Middle frontal gyrus (tissue), 1 donor: ENCODE measurements at regions not wholly inside any gene's neighbourhood (a gene's known extent, or its start where the extent isn't known, plus 50 kb on each side); places are given as distances from the start of the nearest gene placed in this dataset.

Experiments used
- DNase-seq: peaks from one replicate; pipeline ENCODE4 v3.0.0-alpha.2; 2015; ENCODE audit warnings: low spot score; ENCODE audit errors: extremely low spot score

GRCh38 chr10:43978091-43978490 is 329.4 kb upstream of the ZNF32 start:
- DNase-seq, result no peak

- DNase-seq, result no peak
These were observed 327.6 kb upstream of the ZNF32 start for GRCh38 chr10:43976292-43976691.

- DNase-seq, result no peak
These were observed 325.1 kb upstream of the ZNF32 start for GRCh38 chr10:43973801-43974200.

GRCh38 chr10:43972976-43973647 is 324.4 kb upstream of the ZNF32 start:
- no peak for DNase-seq

- DNase-seq, result no peak
These were observed 323.3 kb upstream of the ZNF32 start for GRCh38 chr10:43971981-43972380.

GRCh38 chr10:43971306-43971705 is 322.6 kb upstream of the ZNF32 start:
- DNase-seq, result no peak

- no peak for DNase-seq
These were observed 322.0 kb upstream of the ZNF32 start for GRCh38 chr10:43970717-43971116.

GRCh38 chr10:43970018-43970698 is 321.5 kb upstream of the ZNF32 start:
- DNase-seq, result no peak

- no peak for DNase-seq
These were observed 320.8 kb upstream of the ZNF32 start for GRCh38 chr10:43969506-43969905.

GRCh38 chr10:43968961-43969360 is 320.3 kb upstream of the ZNF32 start:
- DNase-seq, result no peak

- no peak for DNase-seq
These were observed 319.4 kb upstream of the ZNF32 start for GRCh38 chr10:43968076-43968475.

GRCh38 chr10:43966571-43966965 is 317.9 kb upstream of the ZNF32 start:
- DNase-seq, result no peak

GRCh38 chr10:43965918-43966570 is 317.4 kb upstream of the ZNF32 start:
- DNase-seq, result no peak

GRCh38 chr10:43965033-43965917 is 316.6 kb upstream of the ZNF32 start:
- no peak for DNase-seq

- no peak for DNase-seq
These were observed 315.8 kb upstream of the ZNF32 start for GRCh38 chr10:43964486-43964885.

- DNase-seq, result no peak
These were observed 315.2 kb upstream of the ZNF32 start for GRCh38 chr10:43963793-43964425.

GRCh38 chr10:43963379-43963778 is 314.7 kb upstream of the ZNF32 start:
- no peak for DNase-seq

- no peak for DNase-seq
These were observed 313.9 kb upstream of the ZNF32 start for GRCh38 chr10:43962346-43963191.

GRCh38 chr10:43961523-43962345 is 313.1 kb upstream of the ZNF32 start:
- DNase-seq, result no peak
